SK-N-SH treated with all-trans-retinoic acid at 6 μM for 48 hours (cell line): ENCODE measurements at regions not wholly inside any gene's neighbourhood (a gene's known extent, or its start where the extent isn't known, plus 50 kb on each side); places are given as distances from the start of the nearest gene placed in this dataset.
A peak's percentile ranks its signal among the peaks of the same experiment; 100 is the strongest.

ENCODE experiments used
- ATAC-seq: fragments of 200-7000 bp; cut with Tn5 transposase; 3 replicates; pipeline ENCODE4 v1.9.1; 2020; ENCODE audit warnings: mild to moderate bottlenecking, moderate library complexity
- ARNTL ChIP-seq: fragments of 450-650 bp; formaldehyde crosslinking; IDR thresholded peaks from 2 replicates; pipeline ENCODE4 v1.5.0; 2020; ENCODE audit warnings: low read depth, mild to moderate bottlenecking, moderate library complexity, borderline replicate concordance
- BACH2 ChIP-seq: fragments of 250-450 bp; sonication (Bioruptor Pico); IDR thresholded peaks from 2 replicates; pipeline ENCODE4 v1.9.0; 2021; ENCODE audit warnings: mild to moderate bottlenecking, borderline replicate concordance
- CREB5 ChIP-seq: fragments of 250-450 bp; sonication (Bioruptor Pico); IDR thresholded peaks from 2 replicates; pipeline ENCODE4 v1.5.1; 2020; ENCODE audit warnings: low read depth, mild to moderate bottlenecking, moderate library complexity
- CSDC2 ChIP-seq: fragments of 250-450 bp; sonication (Bioruptor Pico); IDR thresholded peaks from 2 replicates; pipeline ENCODE4 v1.5.0; 2020; ENCODE audit warnings: mild to moderate bottlenecking, moderate library complexity
- ESRRG ChIP-seq: fragments of 250-450 bp; sonication (Bioruptor Pico); IDR thresholded peaks from 2 replicates; pipeline ENCODE4 v1.6.1; 2021; ENCODE audit warnings: mild to moderate bottlenecking
- GLIS3 ChIP-seq: fragments of 250-450 bp; sonication (Bioruptor Pico); IDR thresholded peaks from 2 replicates; pipeline ENCODE4 v1.5.0; 2020; ENCODE audit warnings: mild to moderate bottlenecking, moderate library complexity
- ISL1 ChIP-seq: fragments of 250-450 bp; sonication (Bioruptor Pico); IDR thresholded peaks from 2 replicates; pipeline ENCODE4 v2.1.2; 2022; ENCODE audit warnings: mild to moderate bottlenecking, moderate library complexity
- OSR1 ChIP-seq: fragments of 250-450 bp; sonication (Bioruptor Pico); IDR thresholded peaks from 2 replicates; pipeline ENCODE4 v1.8.0; 2022; ENCODE audit warnings: moderate library complexity, mild to moderate bottlenecking, inconsistent platforms
- PATZ1 ChIP-seq: fragments of 250-450 bp; sonication (Bioruptor Pico); IDR thresholded peaks from 2 replicates; pipeline ENCODE4 v1.8.0; 2020; ENCODE audit warnings: mild to moderate bottlenecking, moderate library complexity, borderline replicate concordance
- POU6F1 ChIP-seq: fragments of 250-450 bp; sonication (Bioruptor Pico); IDR thresholded peaks from 2 replicates; pipeline ENCODE4 v1.8.0; 2021; ENCODE audit warnings: low read depth, mild to moderate bottlenecking, moderate library complexity, borderline replicate concordance
- RARB ChIP-seq: fragments of 250-450 bp; sonication (Bioruptor Pico); IDR thresholded peaks from 2 replicates; pipeline ENCODE4 v1.8.0; 2021; ENCODE audit warnings: mild to moderate bottlenecking, moderate library complexity
- SNAI2 ChIP-seq: fragments of 250-450 bp; sonication (Bioruptor Pico); IDR thresholded peaks from 2 replicates; pipeline ENCODE4 v1.5.0; 2020; ENCODE audit warnings: mild to moderate bottlenecking, moderate library complexity
- TCF4 ChIP-seq: fragments of 250-450 bp; sonication (Bioruptor Pico); IDR thresholded peaks from 2 replicates; pipeline ENCODE4 v1.8.0; 2021; ENCODE audit warnings: mild to moderate bottlenecking, moderate library complexity, borderline replicate concordance
- TOX ChIP-seq: fragments of 250-450 bp; sonication (Bioruptor Pico); IDR thresholded peaks from 2 replicates; pipeline ENCODE4 v1.8.0; 2021; ENCODE audit warnings: mild to moderate bottlenecking, moderate library complexity, borderline replicate concordance
- TSHZ2 ChIP-seq: fragments of 250-450 bp; sonication (Bioruptor Pico); IDR thresholded peaks from 2 replicates; pipeline ENCODE4 v1.5.0; 2020; ENCODE audit warnings: mild to moderate bottlenecking, moderate library complexity
- ZC3H10 ChIP-seq: fragments of 250-450 bp; sonication (Bioruptor Pico); IDR thresholded peaks from 2 replicates; pipeline ENCODE4 v1.5.1; 2021; ENCODE audit warnings: mild to moderate bottlenecking, moderate library complexity
- ZFP3 ChIP-seq: fragments of 250-450 bp; sonication (Bioruptor Pico); IDR thresholded peaks from 2 replicates; pipeline ENCODE4 v1.5.0; 2020; ENCODE audit warnings: mild to moderate bottlenecking, moderate library complexity
- ZFP30 ChIP-seq: fragments of 450-650 bp; formaldehyde crosslinking; IDR thresholded peaks from 2 replicates; pipeline ENCODE4 v1.5.0; 2022; ENCODE audit warnings: mild to moderate bottlenecking, moderate library complexity
- ZNF565 ChIP-seq: fragments of 450-650 bp; formaldehyde crosslinking; conservative IDR thresholded peaks from 2 replicates; pipeline ENCODE4 v1.5.0; 2020; ENCODE audit warnings: low read depth, mild to moderate bottlenecking, moderate library complexity
- ZNF70 ChIP-seq: fragments of 450-650 bp; formaldehyde crosslinking; IDR thresholded peaks from 2 replicates; pipeline ENCODE4 v1.5.0; 2020; ENCODE audit warnings: mild to moderate bottlenecking, moderate library complexity
- ZNF8 ChIP-seq: fragments of 450-650 bp; formaldehyde crosslinking; IDR thresholded peaks from 2 replicates; pipeline ENCODE4 v1.5.0; 2020; ENCODE audit warnings: mild to moderate bottlenecking, moderate library complexity

GRCh38 chr6:169949511-169950097 lies 198.2 kb downstream of the ERMARD start:
- TF ChIP-seq GLIS3 (CRISPR knock-in tag) (no peak), TCF4 (CRISPR knock-in tag) (no peak), ESRRG (CRISPR knock-in tag) (no peak), OSR1 (CRISPR knock-in tag) (no peak), PATZ1 (CRISPR knock-in tag) (no peak), SNAI2 (CRISPR knock-in tag) (no peak), BACH2 (CRISPR knock-in tag) (no peak), POU6F1 (CRISPR knock-in tag) (no peak), RARB (CRISPR knock-in tag) (no peak), ZFP3 (no peak), ZNF8 (CRISPR knock-in tag) (no peak), TSHZ2 (CRISPR knock-in tag) (no peak), ZFP30 (CRISPR knock-in tag) (no peak), CREB5 (CRISPR knock-in tag) (no peak), ZNF70 (CRISPR knock-in tag) (no peak), TOX (no peak), CSDC2 (CRISPR knock-in tag) (no peak), ARNTL (CRISPR knock-in tag) (no peak), ZNF565 (CRISPR knock-in tag) (no peak)
- TF ChIP-seq, all 23 proteins: peak for 0
- ATAC-seq, result no peak

- no peak for ATAC-seq
- TF ChIP-seq TSHZ2 (CRISPR knock-in tag), result peak; percentile 18; the same call in 1 of the 2 replicates
- peak; percentile 19; the same call in 1 of the 2 replicates for TF ChIP-seq TCF4 (CRISPR knock-in tag)
- TF ChIP-seq ZC3H10 (CRISPR knock-in tag), result no peak
- peak; percentile 26; the same call in 1 of the 2 replicates for TF ChIP-seq ISL1 (CRISPR knock-in tag)
- TF ChIP-seq, all 23 proteins: peak for 3
Observed at GRCh38 chr6:169946971-169947370, 195.5 kb downstream of the ERMARD start.
